H9 (cell line): ENCODE measurements at regions not wholly inside any gene's neighbourhood (a gene's known extent, or its start where the extent isn't known, plus 50 kb on each side); places are given as distances from the start of the nearest gene placed in this dataset.

Experiments used
- DNase-seq: peaks from one replicate; pipeline ENCODE4 v3.0.0-alpha.2; 2017
- H2AFZ ChIP-seq: one replicate; pipeline ENCODE4 v1.6.1; 2013; ENCODE audit warnings: mild to moderate bottlenecking, low read length, control low read depth, moderate library complexity
- H2AK5ac ChIP-seq: 2 replicates; pipeline ENCODE4 v1.6.1; 2013; ENCODE audit warnings: low read length, control low read depth, mixed read lengths; ENCODE audit not compliant: insufficient read length
- H2BK120ac ChIP-seq: one replicate; pipeline ENCODE4 v1.6.1; 2013; ENCODE audit warnings: low read depth, mild to moderate bottlenecking, low read length, control low read depth, inconsistent platforms; ENCODE audit not compliant: poor library complexity, severe bottlenecking
- H2BK12ac ChIP-seq: 2 replicates; pipeline ENCODE4 v1.6.1; 2013; ENCODE audit warnings: low read length, control low read depth, mixed read lengths, low read depth; ENCODE audit not compliant: insufficient read length
- H2BK15ac ChIP-seq: 2 replicates; pipeline ENCODE4 v1.6.1; 2013; ENCODE audit warnings: low read depth, low read length, control low read depth
- H2BK20ac ChIP-seq: one replicate; pipeline ENCODE4 v1.6.1; 2013; ENCODE audit warnings: low read depth, mild to moderate bottlenecking, low read length, control low read depth, inconsistent platforms; ENCODE audit not compliant: poor library complexity, severe bottlenecking
- H2BK5ac ChIP-seq: 2 replicates; pipeline ENCODE4 v1.6.1; 2013; ENCODE audit warnings: low read length, control low read depth, mixed read lengths; ENCODE audit not compliant: insufficient read length
- H3K14ac ChIP-seq: 2 replicates; pipeline ENCODE4 v1.6.1; 2013; ENCODE audit warnings: low read length, control low read depth; ENCODE audit not compliant: insufficient read depth
- H3K18ac ChIP-seq: 2 replicates; pipeline ENCODE4 v1.6.1; 2013; ENCODE audit warnings: low read depth, mild to moderate bottlenecking, mixed read lengths, low read length, control low read depth; ENCODE audit not compliant: insufficient read length
- H3K23ac ChIP-seq: 2 replicates; pipeline ENCODE4 v1.6.1; 2013; ENCODE audit warnings: low read length, control low read depth, mixed read lengths, low read depth; ENCODE audit not compliant: insufficient read length
- H3K23me2 ChIP-seq: 2 replicates; pipeline ENCODE4 v1.6.1; 2013; ENCODE audit warnings: low read depth, mild to moderate bottlenecking, mixed read lengths, low read length, control low read depth; ENCODE audit not compliant: insufficient read length, poor library complexity, severe bottlenecking
- H3K27ac ChIP-seq: 2 replicates; pipeline ENCODE4 v1.5.1; 2013; ENCODE audit warnings: low read length, control low read depth, mixed read lengths, low read depth; ENCODE audit not compliant: insufficient read length
- H3K27me3 ChIP-seq: 2 replicates; pipeline ENCODE4 v1.6.1; 2013; ENCODE audit warnings: low read length, control low read depth, inconsistent platforms; ENCODE audit not compliant: insufficient read depth
- H3K4ac ChIP-seq: 2 replicates; pipeline ENCODE4 v1.6.1; 2013; ENCODE audit warnings: low read depth, mild to moderate bottlenecking, control low read depth, inconsistent platforms, low read length, moderate library complexity
- H3K4me1 ChIP-seq: 2 replicates; pipeline ENCODE4 v1.6.1; 2013; ENCODE audit warnings: low read length, control low read depth, inconsistent platforms; ENCODE audit not compliant: insufficient read depth
- H3K4me2 ChIP-seq: 2 replicates; pipeline ENCODE4 v1.6.1; 2013; ENCODE audit warnings: low read length, control low read depth, mixed read lengths; ENCODE audit not compliant: insufficient read length, insufficient read depth
- H3K56ac ChIP-seq: 2 replicates; pipeline ENCODE4 v1.6.1; 2013; ENCODE audit warnings: low read depth, mild to moderate bottlenecking, mixed read lengths, low read length, control low read depth; ENCODE audit not compliant: insufficient read length
- H3K79me1 ChIP-seq: 2 replicates; pipeline ENCODE4 v1.6.1; 2013; ENCODE audit warnings: low read depth, mild to moderate bottlenecking, moderate library complexity, low read length, control low read depth, inconsistent platforms; ENCODE audit not compliant: insufficient read depth, poor library complexity, severe bottlenecking
- H3K79me2 ChIP-seq: 2 replicates; pipeline ENCODE4 v1.6.1; 2013; ENCODE audit warnings: low read length, control low read depth, inconsistent platforms; ENCODE audit not compliant: insufficient read depth
- H3K9ac ChIP-seq: 2 replicates; pipeline ENCODE4 v1.6.1; 2013; ENCODE audit warnings: low read length, control low read depth, mixed read lengths; ENCODE audit not compliant: insufficient read length; ENCODE audit errors: extremely low read depth
- H3K9me3 ChIP-seq: one replicate; pipeline ENCODE4 v1.6.1; 2013; ENCODE audit warnings: low read depth, low read length, inconsistent platforms; ENCODE audit not compliant: control insufficient read depth
- H3T11ph ChIP-seq: one replicate; pipeline ENCODE4 v1.6.1; 2013; ENCODE audit warnings: mild to moderate bottlenecking, low read length, control low read depth, inconsistent platforms
- H4K20me1 ChIP-seq: one replicate; pipeline ENCODE4 v1.6.1; 2013; ENCODE audit not compliant: control insufficient read depth, insufficient read length, insufficient read depth
- H4K5ac ChIP-seq: 2 replicates; pipeline ENCODE4 v1.6.1; 2013; ENCODE audit warnings: low read depth, mild to moderate bottlenecking, mixed read lengths, low read length, control low read depth; ENCODE audit not compliant: insufficient read length
- H4K8ac ChIP-seq: replicated peaks from 2 replicates; pipeline ENCODE4 v1.6.1; 2013; ENCODE audit warnings: low read length, control low read depth, mixed read lengths, low read depth; ENCODE audit not compliant: insufficient read length
- H4K91ac ChIP-seq: 2 replicates; pipeline ENCODE4 v1.6.1; 2013; ENCODE audit warnings: low read depth, mild to moderate bottlenecking, moderate library complexity, mixed read lengths, low read length, control low read depth; ENCODE audit not compliant: insufficient read length
- H3K27ac Mint-ChIP-seq, 3 experiments: 2 replicates in 2 of 3; 3 replicates in 1 of 3; pipeline ENCODE4 v1.8.0; 2020 to 2021; ENCODE audit warnings: mixed read lengths in 3 of 3, mild to moderate bottlenecking in 1 of 3, moderate library complexity in 1 of 3
- H3K27me3 Mint-ChIP-seq: 2 replicates; pipeline ENCODE4 v1.8.0; 2021; ENCODE audit warnings: low read depth, mild to moderate bottlenecking, moderate library complexity, mixed read lengths
- H3K36me3 Mint-ChIP-seq, 3 experiments: 2 replicates in 2 of 3; 3 replicates in 1 of 3; pipeline ENCODE4 v1.8.0; 2020 to 2021; ENCODE audit warnings: low read depth in 3 of 3, mixed read lengths in 3 of 3; ENCODE audit not compliant: insufficient read depth in 1 of 3
- H3K4me1 Mint-ChIP-seq, 2 experiments: 2 replicates each; pipeline ENCODE4 v1.8.0; 2020; ENCODE audit warnings: mixed read lengths in 2 of 2
- H3K4me3 Mint-ChIP-seq, 2 experiments: 2 replicates in 1 of 2; 3 replicates in 1 of 2; pipeline ENCODE4 v1.8.0; 2020 to 2021; ENCODE audit warnings: mild to moderate bottlenecking in 2 of 2, mixed read lengths in 2 of 2, moderate library complexity in 1 of 2
- H3K9me3 Mint-ChIP-seq, 2 experiments: 2 replicates in 1 of 2; 3 replicates in 1 of 2; pipeline ENCODE4 v1.8.0; 2020; ENCODE audit warnings: mild to moderate bottlenecking in 2 of 2, mixed read lengths in 2 of 2, moderate library complexity in 1 of 2
- CTCF ChIP-seq: fragments of 200-600 bp; sonication (generic); conservative IDR thresholded peaks from 3 replicates; pipeline ENCODE4 v1.8.0; 2021; ENCODE audit warnings: antibody characterized with exemption, mild to moderate bottlenecking
- WGBS: extraction: QIAGEN DNeasy Blood & Tissue Kit; methylation state at CpG from one replicate; pipeline ENCODE4 v1.1.7; 2013; ENCODE audit warnings: missing lambda C conversion rate, low lambda C conversion rate, mixed read lengths; ENCODE audit not compliant: insufficient read length; ENCODE audit errors: extremely low coverage; 5-methylcytosine and 5-hydroxymethylcytosine counted together

- Histone ChIP-seq H3K23ac (no peak overlapping the region), H3K79me2 (no peaks in the 10 kb centered on the region), H4K20me1 (no peaks in the 10 kb centered on the region), H2AFZ (no peak overlapping the region), H3K18ac (no peak overlapping the region), H2BK12ac (no peak overlapping the region), H3K4me2 (no peak overlapping the region), H3K14ac (no peak overlapping the region), H3K23me2 (no peaks in the 10 kb centered on the region), H3K56ac (no peak overlapping the region), H3K9ac (no peak overlapping the region), H4K91ac (no peak overlapping the region), H3K4ac (no peak overlapping the region), H3K79me1 (no peaks in the 10 kb centered on the region), H2BK20ac (no peak overlapping the region), H4K5ac (no peak overlapping the region), H3K27me3 (no peaks in the 10 kb centered on the region), H2BK5ac (no peak overlapping the region), H2AK5ac (no peak overlapping the region), H2BK15ac (no peak overlapping the region), H3K27ac (no peak overlapping the region), H3K4me1 (no peaks in the 10 kb centered on the region), H2BK120ac (no peak overlapping the region), H3K9me3 (no peaks in the 10 kb centered on the region), H3T11ph (no peak overlapping the region), H4K8ac (no peak overlapping the region)
- peaks cover 16 to 17% of the 10 kb centered on the region in 2 experiments for H3K4me1 Mint-ChIP-seq
- H3K36me3 Mint-ChIP-seq, result no peaks in the 10 kb centered on the region
- H3K27ac Mint-ChIP-seq, result no peak overlapping the region
- DNase-seq, result no peak
- no peak overlapping the region for H3K4me3 Mint-ChIP-seq
- WGBS, result no CpG with 5 or more reads among the region's 3 CpGs
- no peak for TF ChIP-seq CTCF
- H3K27me3 Mint-ChIP-seq, result no peaks in the 10 kb centered on the region; the same call in 1 of the 2 replicates
- no peaks in the 10 kb centered on the region for H3K9me3 Mint-ChIP-seq
These were observed 283.0 kb upstream of the IRX2 start for GRCh38 chr5:3034449-3034848.
